OCI-LY7 (cell line): ENCODE measurements at regions not wholly inside any gene's neighbourhood (a gene's known extent, or its start where the extent isn't known, plus 50 kb on each side); places are given as distances from the start of the nearest gene placed in this dataset.

Experiments
- BruUV-seq: library from RNA; stranded (reverse); fragments of 400-500 nt; replicated peaks from 2 replicates; lab custom pipeline; 2021; lab: Mats Ljungman, UMichigan
- CTCF ChIA-PET: fragments of 300-600 bp; sonication (Branson Sonifier 250); formaldehyde crosslinking; loops from one replicate; lab custom pipeline; 2022; ENCODE audit warnings: antibody characterized with exemption; ENCODE audit not compliant: unreplicated experiment; lab: Charles Lee
- POLR2A ChIA-PET: fragments of 300-600 bp; sonication (Branson Sonifier 250); formaldehyde crosslinking; loops from one replicate; lab custom pipeline; 2022; ENCODE audit warnings: antibody characterized with exemption; lab: Charles Lee
- DNase-seq: peaks from one replicate; pipeline ENCODE4 v3.0.0-alpha.2; 2015; ENCODE audit warnings: low spot score
- H2AFZ ChIP-seq: fragments of 200-600 bp; sonication (generic), shearing (Covaris generic); 2 replicates; pipeline ENCODE4 v1.6.1; 2014; ENCODE audit warnings: mild to moderate bottlenecking, antibody characterized with exemption, low read length, moderate library complexity
- H3K27ac ChIP-seq: fragments of 200-600 bp; sonication (generic); 2 replicates; pipeline ENCODE4 v1.5.1; 2014; ENCODE audit warnings: mixed run types, low read depth, mild to moderate bottlenecking, moderate library complexity, low read length, inconsistent platforms; ENCODE audit not compliant: poor library complexity, severe bottlenecking
- H3K36me3 ChIP-seq: fragments of 200-600 bp; sonication (generic); 2 replicates; pipeline ENCODE4 v1.6.1; 2014; ENCODE audit warnings: mild to moderate bottlenecking, antibody characterized with exemption, low read length, moderate library complexity, mixed read lengths; ENCODE audit not compliant: insufficient read depth
- H3K4me1 ChIP-seq: fragments of 200-600 bp; sonication (generic); 2 replicates; pipeline ENCODE4 v1.5.1; 2014; ENCODE audit warnings: mild to moderate bottlenecking, low read length; ENCODE audit not compliant: insufficient read depth, poor library complexity, severe bottlenecking
- H3K4me2 ChIP-seq: fragments of 200-600 bp; sonication (generic); 2 replicates; pipeline ENCODE4 v1.6.1; 2014; ENCODE audit warnings: mild to moderate bottlenecking, low read length
- H3K4me3 ChIP-seq: fragments of 200-600 bp; sonication (generic); 2 replicates; pipeline ENCODE4 v1.5.1; 2014; ENCODE audit warnings: mild to moderate bottlenecking, low read depth, low read length; ENCODE audit not compliant: poor library complexity, severe bottlenecking
- H3K79me2 ChIP-seq: fragments of 200-600 bp; sonication (generic); 2 replicates; pipeline ENCODE4 v1.6.1; 2016; ENCODE audit warnings: low read depth, mild to moderate bottlenecking, low read length, moderate library complexity, mixed read lengths; ENCODE audit not compliant: insufficient read depth
- H3K9me2 ChIP-seq: fragments of 200-600 bp; sonication (generic); 2 replicates; pipeline ENCODE4 v1.6.1; 2016; ENCODE audit warnings: mild to moderate bottlenecking, low read length, mixed read lengths; ENCODE audit not compliant: insufficient read depth
- H3K9me3 ChIP-seq: fragments of 200-600 bp; sonication (generic); 2 replicates; pipeline ENCODE4 v1.6.1; 2014; ENCODE audit warnings: mild to moderate bottlenecking, mixed run types, low read length, mixed read lengths
- H4K20me1 ChIP-seq: fragments of 200-600 bp; sonication (generic); 2 replicates; pipeline ENCODE4 v1.6.1; 2014; ENCODE audit warnings: mild to moderate bottlenecking, antibody characterized with exemption, low read length, moderate library complexity, mixed read lengths; ENCODE audit not compliant: insufficient read depth
- EZH2phosphoT487 ChIP-seq: fragments of 200-600 bp; sonication (generic); IDR thresholded peaks from 2 replicates; pipeline ENCODE4 v1.6.1; 2018; ENCODE audit warnings: low read depth, borderline replicate concordance, mild to moderate bottlenecking, mixed run types, antibody characterized with exemption, low read length, moderate library complexity, mixed read lengths
- intact Hi-C: fragments of 100-400 bp; cut with micrococcal nuclease; formaldehyde crosslinking; loops from one replicate; pipeline ENCODE4 v1.10.0; 2022; ENCODE audit not compliant: unreplicated experiment
- TF ChIP-seq, protein P1 (sequence below): fragments of 200-600 bp; sonication (generic); conservative IDR thresholded peaks from 2 replicates; pipeline ENCODE4 v1.5.1; 2014; ENCODE audit warnings: mild to moderate bottlenecking, antibody characterized with exemption, low read length, moderate library complexity, mixed read lengths

GRCh38 chr13:57969951-57970350 lies 338.4 kb downstream of the PCDH17 start:
- TF ChIP-seq EZH2phosphoT487 = no peak
- TF ChIP-seq, protein P1, sequence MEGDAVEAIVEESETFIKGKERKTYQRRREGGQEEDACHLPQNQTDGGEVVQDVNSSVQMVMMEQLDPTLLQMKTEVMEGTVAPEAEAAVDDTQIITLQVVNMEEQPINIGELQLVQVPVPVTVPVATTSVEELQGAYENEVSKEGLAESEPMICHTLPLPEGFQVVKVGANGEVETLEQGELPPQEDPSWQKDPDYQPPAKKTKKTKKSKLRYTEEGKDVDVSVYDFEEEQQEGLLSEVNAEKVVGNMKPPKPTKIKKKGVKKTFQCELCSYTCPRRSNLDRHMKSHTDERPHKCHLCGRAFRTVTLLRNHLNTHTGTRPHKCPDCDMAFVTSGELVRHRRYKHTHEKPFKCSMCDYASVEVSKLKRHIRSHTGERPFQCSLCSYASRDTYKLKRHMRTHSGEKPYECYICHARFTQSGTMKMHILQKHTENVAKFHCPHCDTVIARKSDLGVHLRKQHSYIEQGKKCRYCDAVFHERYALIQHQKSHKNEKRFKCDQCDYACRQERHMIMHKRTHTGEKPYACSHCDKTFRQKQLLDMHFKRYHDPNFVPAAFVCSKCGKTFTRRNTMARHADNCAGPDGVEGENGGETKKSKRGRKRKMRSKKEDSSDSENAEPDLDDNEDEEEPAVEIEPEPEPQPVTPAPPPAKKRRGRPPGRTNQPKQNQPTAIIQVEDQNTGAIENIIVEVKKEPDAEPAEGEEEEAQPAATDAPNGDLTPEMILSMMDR = no peak
- CTCF ChIA-PET = no interaction called here
- intact Hi-C loops = no loop called here

DNA sequence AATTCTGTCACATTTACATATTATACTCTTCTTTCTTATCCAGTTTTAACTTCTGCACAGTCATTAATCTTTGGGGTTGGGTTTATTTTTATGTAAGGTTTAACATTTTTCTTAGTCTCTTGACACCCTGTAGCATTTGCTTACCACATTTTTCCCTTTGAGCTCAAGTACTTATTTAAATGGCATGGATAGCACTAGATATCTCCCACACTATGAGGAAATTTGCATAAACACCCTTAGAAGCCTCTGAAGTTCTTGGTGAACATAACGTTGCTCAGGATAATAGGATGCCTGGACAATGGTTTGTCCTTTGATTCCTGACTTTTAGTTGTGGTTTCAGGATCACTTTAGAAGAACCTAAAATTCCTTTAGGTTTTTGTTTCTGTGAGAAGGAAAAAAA lies 338.9 kb downstream of the PCDH17 start:
- Histone ChIP-seq H3K9me2 (no peaks in the 10 kb centered on the region), H3K4me1 (no peaks in the 10 kb centered on the region), H3K9me3 (no peaks in the 10 kb centered on the region), H3K36me3 (no peaks in the 10 kb centered on the region), H3K4me3 (no peak overlapping the region), H3K4me2 (no peak overlapping the region), H4K20me1 (no peaks in the 10 kb centered on the region), H3K27ac (no peak overlapping the region), H2AFZ (no peak overlapping the region), H3K79me2 (no peaks in the 10 kb centered on the region)
- no TSS peak for BruUV-seq
- TF ChIP-seq, protein P1 = no peak
- TF ChIP-seq EZH2phosphoT487 = no peak
- intact Hi-C loops = no loop called here
- POLR2A ChIA-PET = interaction anchor here (0.5 to 0.6 kb wide), 2 partner anchors 25 to 165 kb away, joined by 3 read pairs; no protein-coding TSS in a partner anchor
- CTCF ChIA-PET = no interaction called here
- no peak for DNase-seq

More at GRCh38 chr13:57969951-57970350, 338.4 kb downstream of the PCDH17 start:
- no peaks in the 10 kb centered on the region for H3K36me3 ChIP-seq
- H3K4me3 ChIP-seq = no peak overlapping the region
- no TSS peak for BruUV-seq
- H3K9me2 ChIP-seq = no peaks in the 10 kb centered on the region
- no peaks in the 10 kb centered on the region for H4K20me1 ChIP-seq
- no peak overlapping the region for H3K27ac ChIP-seq
- no peaks in the 10 kb centered on the region for H3K4me1 ChIP-seq
- H3K9me3 ChIP-seq = no peaks in the 10 kb centered on the region
- H2AFZ ChIP-seq = no peak overlapping the region
- POLR2A ChIA-PET = interaction anchor here (0.6 kb wide), 1 partner anchor 164 kb away, joined by 3 read pairs; no protein-coding TSS in a partner anchor
- H3K79me2 ChIP-seq = no peaks in the 10 kb centered on the region
- DNase-seq = no peak
- no peak overlapping the region for H3K4me2 ChIP-seq

- intact Hi-C loops = no loop called here
- POLR2A ChIA-PET = interaction anchor here (0.6 kb wide), 1 partner anchor 301 kb away, joined by 3 read pairs; no protein-coding TSS in a partner anchor
- no peak overlapping the region for H3K27ac ChIP-seq
- DNase-seq = no peak
- no peak overlapping the region for H3K4me3 ChIP-seq
- no peaks in the 10 kb centered on the region for H3K9me2 ChIP-seq
- CTCF ChIA-PET = no interaction called here
- no peaks in the 10 kb centered on the region for H4K20me1 ChIP-seq
- no peaks in the 10 kb centered on the region for H3K4me1 ChIP-seq
- TF ChIP-seq, protein P1 = no peak
- TF ChIP-seq EZH2phosphoT487 = no peak
- H3K79me2 ChIP-seq = no peaks in the 10 kb centered on the region
- no peak overlapping the region for H2AFZ ChIP-seq
- H3K9me3 ChIP-seq = no peaks in the 10 kb centered on the region
- H3K4me2 ChIP-seq = no peak overlapping the region
- BruUV-seq = no TSS peak
- no peaks in the 10 kb centered on the region for H3K36me3 ChIP-seq
Observed at GRCh38 chr13:57982782-57983181, 351.2 kb downstream of the PCDH17 start.
